Keratinocyte (primary cell): ENCODE measurements at regions not wholly inside any gene's neighbourhood (a gene's known extent, or its start where the extent isn't known, plus 50 kb on each side); places are given as distances from the start of the nearest gene placed in this dataset.

ENCODE experiments used
- CTCF ChIP-seq, 3 experiments: IDR thresholded peaks in 1 of 3; conservative IDR thresholded peaks in 1 of 3; optimal IDR thresholded peaks in 1 of 3; 2 replicates in 2 of 3; 3 replicates in 1 of 3; pipeline versions ENCODE3 to v1.5.1; 2011; ENCODE audit warnings: low read length in 3 of 3, mild to moderate bottlenecking in 3 of 3, moderate library complexity in 2 of 3, control low read depth in 1 of 3, inconsistent platforms in 1 of 3; ENCODE audit not compliant: insufficient read depth in 2 of 3; ENCODE audit errors: extremely low read depth in 1 of 3
- EZH2 ChIP-seq: IDR thresholded peaks from one replicate; pipeline ENCODE4 v1.6.1; 2012; ENCODE audit warnings: inconsistent platforms, mild to moderate bottlenecking, low read length, moderate library complexity

DNA sequence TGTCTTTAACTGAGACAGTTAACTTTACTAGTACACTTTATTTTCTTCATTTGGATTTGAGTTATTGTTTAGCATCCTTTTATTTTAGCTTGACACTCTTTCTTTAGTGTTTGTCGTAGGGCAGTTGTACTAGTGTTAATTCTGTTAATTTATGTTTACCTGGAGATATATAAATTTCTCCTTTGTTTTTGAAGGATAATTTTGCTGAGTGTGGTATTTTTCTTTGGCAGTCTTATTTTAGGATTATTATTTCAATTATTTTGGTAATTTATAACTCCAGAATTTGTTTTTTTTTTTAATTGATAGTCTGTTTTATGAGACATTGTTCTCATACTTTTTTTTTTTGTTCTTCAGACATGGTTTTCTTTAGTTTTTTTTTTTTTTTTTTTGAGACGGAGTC is 73.8 kb upstream of the CHODL start:
- TF ChIP-seq EZH2 (no peak), CTCF (optimal IDR thresholded peaks at IDR 0.05 in 1 of 3, IDR thresholded peaks at IDR 0.05 in 1 of 3, conservative IDR thresholded peaks at IDR 0.05 in 1 of 3; ENCODE audit: extremely low read depth in 1 of 3, insufficient read depth in 2 of 3, low read length in 3 of 3) (no peak)
